HEK293T (cell line): ENCODE measurements at regions not wholly inside any gene's neighbourhood (a gene's known extent, or its start where the extent isn't known, plus 50 kb on each side); places are given as distances from the start of the nearest gene placed in this dataset.

ENCODE experiments used
- BHLHE40 ChIP-seq: fragments of 450-650 bp; IDR thresholded peaks from 2 replicates; pipeline ENCODE4 v1.6.1; 2016; ENCODE audit warnings: mild to moderate bottlenecking, moderate library complexity, borderline replicate concordance
- FOXK2 ChIP-seq: fragments of 450-650 bp; IDR thresholded peaks from 2 replicates; pipeline ENCODE4 v1.6.1; 2016; ENCODE audit warnings: mild to moderate bottlenecking
- FOXM1 ChIP-seq: fragments of 450-650 bp; IDR thresholded peaks from 2 replicates; pipeline ENCODE4 v1.6.1; 2017; ENCODE audit warnings: mild to moderate bottlenecking, borderline replicate concordance
- HDGF ChIP-seq: fragments of 450-650 bp; IDR thresholded peaks from 2 replicates; pipeline ENCODE4 v1.6.1; 2017; ENCODE audit warnings: antibody characterized with exemption, borderline replicate concordance
- NFRKB ChIP-seq: fragments of 450-650 bp; IDR thresholded peaks from 2 replicates; pipeline ENCODE4 v1.6.1; 2016; ENCODE audit warnings: mild to moderate bottlenecking, moderate library complexity
- SUZ12 ChIP-seq: fragments of 450-650 bp; IDR thresholded peaks from 2 replicates; pipeline ENCODE4 v1.6.1; 2016; ENCODE audit warnings: mild to moderate bottlenecking
- TARDBP ChIP-seq: fragments of 450-650 bp; IDR thresholded peaks from 2 replicates; pipeline ENCODE4 v1.6.1; 2016
- TF ChIP-seq, protein P1 (sequence below): fragments of 450-650 bp; IDR thresholded peaks from 2 replicates; pipeline ENCODE4 v1.6.1; 2016

DNA sequence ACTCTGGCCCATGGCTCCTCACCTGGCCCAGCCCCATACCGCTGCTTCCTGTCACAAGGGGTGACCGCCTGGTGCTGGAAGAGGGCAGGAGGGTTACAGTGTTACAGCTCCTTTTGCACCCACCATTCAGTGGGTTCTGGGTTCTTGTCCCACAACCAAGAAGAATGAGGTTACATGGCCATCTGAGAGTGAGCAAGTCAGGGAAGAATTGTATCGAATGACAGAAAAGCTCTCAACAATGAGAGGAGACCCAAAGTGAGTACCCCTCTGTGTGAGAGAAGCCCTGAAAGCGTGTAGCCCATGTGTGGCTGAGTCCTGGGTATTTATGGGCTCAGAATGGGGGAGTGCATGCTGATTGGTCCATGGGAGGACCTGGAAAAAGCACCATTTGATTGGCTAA is 888.5 kb downstream of the ADGRL2 start:
- TF ChIP-seq NFRKB: no peak
- TF ChIP-seq TARDBP: no peak
- no peak for TF ChIP-seq FOXK2
- no peak for TF ChIP-seq SUZ12
- no peak for TF ChIP-seq BHLHE40
- TF ChIP-seq FOXM1: no peak
- TF ChIP-seq, protein P1, sequence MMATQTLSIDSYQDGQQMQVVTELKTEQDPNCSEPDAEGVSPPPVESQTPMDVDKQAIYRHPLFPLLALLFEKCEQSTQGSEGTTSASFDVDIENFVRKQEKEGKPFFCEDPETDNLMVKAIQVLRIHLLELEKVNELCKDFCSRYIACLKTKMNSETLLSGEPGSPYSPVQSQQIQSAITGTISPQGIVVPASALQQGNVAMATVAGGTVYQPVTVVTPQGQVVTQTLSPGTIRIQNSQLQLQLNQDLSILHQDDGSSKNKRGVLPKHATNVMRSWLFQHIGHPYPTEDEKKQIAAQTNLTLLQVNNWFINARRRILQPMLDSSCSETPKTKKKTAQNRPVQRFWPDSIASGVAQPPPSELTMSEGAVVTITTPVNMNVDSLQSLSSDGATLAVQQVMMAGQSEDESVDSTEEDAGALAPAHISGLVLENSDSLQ: no peak
- no peak for TF ChIP-seq HDGF
